GM18907 (cell line): ENCODE measurements at regions not wholly inside any gene's neighbourhood (a gene's known extent, or its start where the extent isn't known, plus 50 kb on each side); places are given as distances from the start of the nearest gene placed in this dataset.
"Not testable (repeated sequence)": the region's sequence is repeated elsewhere in the genome, so short reads cannot be mapped to it uniquely, and the experiment has no call there.

Experiments
- ATAC-seq: cut with Tn5 transposase; IDR thresholded peaks from one replicate; pipeline ENCODE4 v1.9.1; 2021; ENCODE audit warnings: mild to moderate bottlenecking, moderate library complexity; ENCODE audit not compliant: unreplicated experiment

DNA sequence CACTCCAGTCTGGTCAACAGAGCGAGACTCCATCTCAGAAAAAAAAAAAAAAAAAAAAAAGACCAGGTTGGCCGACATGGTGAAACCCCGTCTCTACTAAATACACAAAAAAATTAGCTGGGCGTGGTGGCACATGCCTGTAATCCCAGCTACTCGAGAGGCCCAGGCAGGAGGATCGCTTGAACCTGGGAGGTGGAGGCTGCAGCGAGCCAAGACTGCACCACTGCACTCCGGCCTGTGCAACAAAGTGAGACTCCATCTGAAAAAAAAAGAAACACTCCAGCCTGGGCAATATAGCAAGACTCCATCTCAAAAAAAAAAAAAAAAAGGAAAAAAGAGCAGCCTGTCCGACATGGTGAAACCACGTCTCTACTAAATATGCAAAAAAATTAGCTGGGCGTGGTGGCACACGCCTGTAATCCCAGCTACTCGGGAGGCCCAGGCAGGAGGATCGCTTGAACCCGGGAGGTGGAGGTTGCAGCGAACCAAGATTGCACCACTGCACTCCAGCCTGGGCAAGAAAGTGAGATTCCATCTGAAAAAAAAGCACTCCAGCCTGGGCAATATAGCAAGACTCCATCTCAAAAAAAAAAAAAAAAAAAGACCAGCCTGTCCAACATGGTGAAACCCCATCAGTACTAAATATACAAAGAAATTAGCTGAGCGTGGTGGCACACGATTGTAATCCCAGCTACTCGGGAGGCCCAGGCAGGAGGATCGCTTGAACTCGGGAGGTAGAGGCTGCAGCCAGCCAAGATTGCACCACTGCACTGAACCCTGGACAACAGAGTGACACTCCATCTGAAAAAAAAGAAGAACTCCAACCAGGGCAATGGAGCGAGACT, 343.3 kb upstream of the PLGLB2 start:
- not testable (repeated sequence) for ATAC-seq

GRCh38 chr2:87405531-87406216, 342.2 kb upstream of the PLGLB2 start:
- not testable (repeated sequence) for ATAC-seq

DNA sequence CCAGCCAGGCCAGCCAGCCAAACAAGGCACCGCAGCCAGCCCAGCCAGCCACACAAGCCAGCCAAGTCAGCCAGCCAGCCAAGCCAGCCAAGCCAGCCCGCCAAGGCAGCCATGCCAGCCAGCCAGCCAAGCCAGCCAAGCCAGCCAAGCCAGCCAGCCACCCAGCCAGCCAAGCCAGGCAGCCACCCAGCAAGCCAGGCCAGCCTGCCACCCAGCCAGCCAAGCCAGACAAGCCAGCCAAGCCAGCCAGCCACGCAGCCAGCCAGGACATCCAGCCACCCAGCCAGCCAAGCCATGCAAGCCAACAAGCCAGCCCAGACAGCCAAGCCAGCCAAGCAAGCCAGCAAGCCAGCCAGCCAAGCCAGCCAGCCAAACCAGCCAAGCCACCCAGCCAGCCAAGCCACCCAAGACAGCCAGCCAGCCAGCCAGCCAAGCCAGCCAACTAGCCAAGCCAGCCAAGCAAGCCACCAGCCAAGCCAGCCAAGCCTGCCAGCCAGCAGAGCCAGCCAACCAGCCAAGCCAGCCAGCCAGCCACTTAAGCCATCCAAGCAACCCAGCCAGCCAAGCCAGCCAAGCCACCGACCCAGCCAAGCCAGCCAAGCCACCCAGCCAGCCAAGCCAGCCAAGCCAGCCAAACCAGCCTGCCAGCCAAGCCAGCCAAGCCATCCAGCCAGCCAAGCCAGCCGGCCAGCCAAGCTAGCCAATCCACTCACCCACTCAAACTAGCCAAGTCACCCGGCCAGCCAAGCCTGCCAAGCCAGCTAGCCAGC, 341.3 kb upstream of the PLGLB2 start:
- ATAC-seq: not testable (repeated sequence)

GRCh38 chr2:87409601-87410000, 338.3 kb upstream of the PLGLB2 start:
- not testable (repeated sequence) for ATAC-seq

DNA sequence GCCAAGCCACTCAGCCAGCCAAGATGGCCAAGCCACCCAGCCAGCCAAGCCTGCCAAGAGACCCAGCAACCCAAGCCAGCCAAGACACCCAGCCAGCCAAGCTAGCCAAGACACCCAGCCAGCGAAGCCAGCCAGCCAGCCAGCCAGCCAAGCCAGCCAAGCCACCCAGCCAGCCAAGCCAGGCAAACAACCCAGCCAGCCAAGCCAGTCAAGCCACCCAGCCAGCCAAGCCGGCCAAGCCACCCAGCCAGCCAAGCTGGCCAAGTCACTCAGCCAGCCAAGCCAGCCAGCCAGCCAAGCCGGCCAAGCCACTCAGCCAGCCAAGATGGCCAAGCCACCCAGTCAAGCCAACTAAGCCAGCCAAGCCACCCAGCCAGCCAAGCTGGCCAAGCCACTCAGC, 337.5 kb upstream of the PLGLB2 start:
- ATAC-seq: not testable (repeated sequence)

DNA sequence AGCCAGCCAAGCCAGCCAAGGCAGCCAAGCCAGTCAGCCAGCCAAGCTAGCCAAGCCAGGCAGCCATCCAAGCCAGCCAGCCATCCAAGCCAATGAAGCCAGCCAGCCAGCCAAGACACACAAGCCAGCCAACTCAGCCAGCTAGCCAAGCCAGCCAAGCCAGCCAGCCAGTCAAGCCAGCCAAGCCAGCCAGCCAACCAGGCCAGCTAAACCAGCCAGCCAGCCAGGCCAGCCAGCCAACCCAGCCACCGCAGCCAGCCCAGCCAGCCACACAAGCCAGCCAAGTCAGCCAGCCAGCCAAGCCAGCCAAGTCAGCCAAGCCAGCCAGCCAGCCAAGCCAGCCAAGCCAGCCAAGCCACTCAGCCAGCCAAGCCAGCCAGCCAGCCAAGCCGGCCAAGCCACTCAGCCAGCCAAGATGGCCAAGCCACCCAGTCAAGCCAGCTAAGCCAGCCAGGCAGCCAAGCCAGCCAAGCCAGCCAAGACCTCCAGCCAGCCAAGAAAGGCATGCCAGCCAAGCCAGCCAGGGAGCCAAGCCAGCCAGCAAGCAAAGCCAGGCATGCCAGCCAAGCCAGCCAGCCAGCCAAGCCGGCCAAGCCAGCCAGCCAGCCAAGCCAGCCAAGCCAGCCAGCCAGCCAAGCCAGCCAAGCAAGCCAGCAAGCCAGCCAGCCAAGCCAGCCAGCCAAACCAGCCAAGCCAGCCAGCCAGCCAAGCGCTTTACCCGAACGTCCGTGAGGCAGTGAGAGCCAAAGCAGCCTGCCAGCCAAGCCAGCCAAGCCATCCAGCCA, 335.7 kb upstream of the PLGLB2 start:
- ATAC-seq: not testable (repeated sequence)

GRCh38 chr2:87414331-87414730, 333.6 kb upstream of the PLGLB2 start:
- ATAC-seq: not testable (repeated sequence)

DNA sequence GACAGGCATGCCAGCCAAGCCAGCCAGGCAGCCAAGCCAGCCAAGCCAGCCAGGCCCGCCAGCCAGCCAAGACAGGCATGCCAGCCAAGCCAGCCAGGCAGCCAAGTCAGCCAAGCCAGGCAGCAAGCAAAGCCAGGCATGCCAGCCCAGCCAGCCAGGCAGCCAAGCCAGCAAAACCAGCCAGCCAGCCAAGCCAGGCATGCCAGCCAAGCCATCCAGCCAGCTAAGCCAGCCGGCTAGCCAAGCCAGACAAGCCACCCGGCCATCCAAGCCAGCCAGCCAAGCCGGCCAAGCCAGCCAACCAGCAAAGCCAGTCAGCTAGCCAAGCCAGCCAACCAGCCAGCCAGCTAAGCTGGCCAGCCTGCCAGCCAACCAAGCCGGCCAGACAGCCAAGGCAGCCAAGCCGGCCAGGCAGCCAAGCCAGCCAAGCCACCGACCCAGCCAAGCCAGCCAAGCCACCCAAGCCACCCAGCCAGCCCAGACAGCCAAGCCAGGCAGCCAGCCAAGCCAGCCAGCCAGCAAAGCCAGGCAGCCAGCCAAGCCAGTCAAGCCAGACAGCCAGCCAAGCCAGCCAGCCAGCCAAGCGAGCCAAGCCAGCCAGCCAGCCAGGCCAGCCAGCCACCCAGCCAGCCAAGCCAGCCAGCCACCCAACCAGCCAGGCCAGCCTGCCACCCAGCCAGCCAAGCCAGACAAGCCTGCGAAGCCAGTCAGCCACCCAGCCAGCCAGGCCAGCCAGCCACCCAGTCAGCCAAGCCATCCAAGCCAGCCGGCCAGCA, 332.9 kb upstream of the PLGLB2 start:
- ATAC-seq: not testable (repeated sequence)

GRCh38 chr2:87415586-87416265, 332.2 kb upstream of the PLGLB2 start:
- ATAC-seq: not testable (repeated sequence)

DNA sequence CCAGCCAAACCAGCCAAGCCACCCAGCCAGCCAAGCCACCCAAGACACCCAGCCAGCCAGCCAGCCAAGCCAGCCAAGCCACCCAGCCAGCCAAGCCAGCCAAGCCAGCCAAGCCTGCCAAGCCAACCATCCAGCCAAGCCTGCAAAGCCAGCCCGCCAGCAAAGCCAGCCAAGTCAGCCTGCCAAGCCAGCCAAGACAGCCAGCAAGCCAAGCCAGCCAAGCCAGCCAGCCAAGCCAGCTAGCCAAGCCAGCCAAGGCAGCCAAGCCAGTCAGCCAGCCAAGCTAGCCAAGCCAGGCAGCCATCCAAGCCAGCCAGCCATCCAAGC, 331.7 kb upstream of the PLGLB2 start:
- not testable (repeated sequence) for ATAC-seq

- ATAC-seq: not testable (repeated sequence)
Measured at GRCh38 chr2:87417147-87417546, 330.7 kb upstream of the PLGLB2 start.

DNA sequence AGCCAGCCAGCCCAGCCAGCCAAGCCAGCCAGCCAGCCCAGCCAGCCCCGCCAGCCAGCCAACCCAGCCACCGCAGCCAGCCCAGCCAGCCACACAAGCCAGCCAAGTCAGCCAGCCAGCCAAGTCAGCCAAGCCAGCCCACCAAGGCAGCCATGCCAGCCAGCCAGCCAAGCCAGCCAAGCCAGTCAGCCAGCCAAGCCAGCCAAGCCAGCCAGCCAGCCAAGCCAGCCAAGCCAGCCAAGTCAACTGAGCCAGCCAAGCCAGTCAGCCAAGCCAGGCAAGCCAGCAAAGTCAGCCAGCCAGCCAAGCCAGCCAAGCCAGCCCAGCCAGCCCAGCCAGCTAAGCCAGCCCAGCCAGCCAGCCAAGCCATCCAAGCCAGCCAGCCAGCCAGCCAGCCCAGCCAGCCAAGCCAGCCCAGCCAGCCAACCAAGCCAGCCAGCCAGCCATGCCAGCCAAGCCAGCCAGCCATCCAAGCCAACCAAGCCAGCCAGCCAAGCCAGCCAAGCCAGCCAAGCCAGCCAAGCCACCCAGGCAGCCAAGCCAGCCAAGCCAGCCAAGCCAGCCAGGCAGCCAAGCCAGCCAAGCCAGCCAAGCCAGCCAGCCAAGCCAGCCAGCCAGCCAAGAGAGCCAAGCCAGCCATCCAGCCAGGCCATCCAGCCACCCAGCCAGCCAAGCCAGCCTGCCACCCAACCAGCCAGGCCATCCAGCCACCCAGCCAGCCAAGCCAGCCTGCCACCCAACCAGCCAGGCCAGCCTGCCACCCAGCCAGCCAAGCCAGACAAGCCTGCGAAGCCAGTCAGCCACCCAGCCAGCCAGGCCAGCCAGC, 329.9 kb upstream of the PLGLB2 start:
- not testable (repeated sequence) for ATAC-seq

GRCh38 chr2:87418823-87419822, 328.8 kb upstream of the PLGLB2 start:
- not testable (repeated sequence) for ATAC-seq

GRCh38 chr2:87419980-87420379, 327.9 kb upstream of the PLGLB2 start:
- not testable (repeated sequence) for ATAC-seq

- ATAC-seq: not testable (repeated sequence)
Measured at GRCh38 chr2:87420954-87421353, 326.9 kb upstream of the PLGLB2 start.

- not testable (repeated sequence) for ATAC-seq
Measured at GRCh38 chr2:87423796-87424762, 323.8 kb upstream of the PLGLB2 start.
